GM18858 (cell line): ENCODE measurements at regions not wholly inside any gene's neighbourhood (a gene's known extent, or its start where the extent isn't known, plus 50 kb on each side); places are given as distances from the start of the nearest gene placed in this dataset.
A peak's percentile ranks its signal among the peaks of the same experiment; 100 is the strongest.
"Not testable (repeated sequence)": the region's sequence is repeated elsewhere in the genome, so short reads cannot be mapped to it uniquely, and the experiment has no call there.

Experiments
- ATAC-seq: cut with Tn5 transposase; IDR thresholded peaks from one replicate; pipeline ENCODE4 v1.9.1; 2021; ENCODE audit not compliant: unreplicated experiment

- no peak for ATAC-seq
These were observed 119.4 kb downstream of the CD24 start for GRCh38 chr6:106855117-106855516.

GRCh38 chr6:106849676-106850332 lies 124.7 kb downstream of the CD24 start:
- no peak for ATAC-seq

- no peak for ATAC-seq
These were observed 125.4 kb downstream of the CD24 start for GRCh38 chr6:106849120-106849519.

- peak; percentile 35 for ATAC-seq
These were observed 127.4 kb downstream of the CD24 start for GRCh38 chr6:106847116-106847515.

DNA sequence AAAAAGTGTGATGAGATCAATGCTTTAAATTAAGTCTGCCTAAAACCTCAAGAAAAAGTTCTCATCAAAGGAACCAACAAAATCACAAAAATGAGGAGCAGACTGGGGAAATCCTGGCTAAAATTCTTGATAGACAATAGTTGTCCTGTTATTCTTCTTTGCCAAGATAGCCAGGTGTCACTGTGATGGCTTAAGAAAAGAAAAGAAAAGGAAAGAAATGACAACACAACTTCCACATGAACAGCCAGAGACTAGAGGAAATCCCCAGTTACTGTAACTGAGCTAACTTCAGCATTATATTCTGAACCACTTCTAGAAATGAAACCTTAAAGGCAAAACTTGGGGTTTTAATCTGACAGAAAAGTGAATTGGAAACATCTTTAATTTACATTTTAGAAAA lies 129.6 kb downstream of the CD24 start:
- peak; percentile 71 for ATAC-seq

GRCh38 chr6:106832766-106833510 lies 141.6 kb downstream of the CD24 start:
- ATAC-seq, result no peak

- ATAC-seq, result no peak
These were observed 143.6 kb downstream of the CD24 start for GRCh38 chr6:106830930-106831329.

DNA sequence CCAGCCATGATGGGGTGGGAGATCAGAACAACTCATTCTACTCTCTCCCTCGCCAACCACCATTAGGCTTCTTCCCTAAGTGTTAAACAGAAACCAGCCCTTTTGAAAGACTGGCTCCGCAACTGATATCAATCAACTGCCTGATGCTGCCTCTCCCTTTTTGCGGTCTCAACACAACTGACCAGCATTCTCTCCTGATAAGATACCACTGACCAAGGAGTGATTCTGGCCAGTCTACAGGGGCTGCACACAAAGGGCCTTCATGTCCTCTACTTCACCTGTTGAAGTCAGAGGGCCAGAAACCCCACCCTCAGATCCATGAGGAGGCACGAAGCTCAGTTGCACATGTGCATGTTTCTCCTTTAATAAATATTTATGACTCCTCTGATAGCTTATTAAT lies 145.1 kb downstream of the CD24 start:
- ATAC-seq, result no peak

GRCh38 chr6:106827081-106827480 lies 147.4 kb downstream of the CD24 start:
- no peak for ATAC-seq

GRCh38 chr6:106825156-106825555 lies 149.4 kb downstream of the CD24 start:
- no peak for ATAC-seq

- ATAC-seq, result no peak
These were observed 150.7 kb downstream of the CD24 start for GRCh38 chr6:106823732-106824351.

DNA sequence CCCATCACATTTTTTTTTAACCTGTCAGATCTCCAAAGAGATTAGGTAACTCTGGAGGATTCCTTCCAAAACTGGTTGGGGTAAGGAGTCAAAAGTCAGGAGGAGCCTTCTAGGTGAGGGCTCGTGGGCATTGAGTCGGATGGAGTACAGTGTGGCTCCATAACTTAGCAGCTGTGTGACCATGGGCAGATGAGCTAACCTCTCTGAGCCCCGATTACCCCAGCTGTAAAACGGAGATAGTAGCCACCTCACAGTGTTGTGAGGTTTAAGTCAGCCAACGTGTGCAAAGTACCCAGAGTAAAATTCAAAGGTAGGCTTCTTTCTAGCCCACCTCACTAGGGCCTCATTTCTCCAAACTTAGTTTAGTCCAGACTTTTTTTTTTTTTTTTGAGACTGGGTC lies 151.5 kb downstream of the CD24 start:
- no peak for ATAC-seq

DNA sequence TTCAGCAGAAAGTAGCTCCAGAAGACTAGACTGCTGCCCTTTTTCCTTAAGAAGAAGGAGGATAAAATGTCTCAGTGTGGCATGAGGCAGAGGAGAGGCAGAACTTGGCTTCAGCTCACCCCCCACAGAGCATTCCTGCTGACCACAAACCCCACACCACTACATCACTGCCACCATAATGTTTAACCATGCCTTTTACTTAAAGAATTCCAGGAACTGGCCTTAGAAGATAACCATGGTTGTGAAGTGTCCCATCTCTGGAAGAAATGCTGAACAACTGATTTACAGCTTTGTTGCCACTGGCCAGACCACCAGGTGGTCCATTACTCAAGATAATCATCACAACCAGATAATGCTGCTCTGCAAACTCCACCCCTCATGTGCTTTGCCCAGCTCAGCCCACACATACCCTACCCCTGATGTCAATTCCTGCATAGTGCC lies 154.1 kb downstream of the CD24 start:
- no peak for ATAC-seq

GRCh38 chr6:106811088-106811686 lies 163.3 kb downstream of the CD24 start:
- no peak for ATAC-seq

DNA sequence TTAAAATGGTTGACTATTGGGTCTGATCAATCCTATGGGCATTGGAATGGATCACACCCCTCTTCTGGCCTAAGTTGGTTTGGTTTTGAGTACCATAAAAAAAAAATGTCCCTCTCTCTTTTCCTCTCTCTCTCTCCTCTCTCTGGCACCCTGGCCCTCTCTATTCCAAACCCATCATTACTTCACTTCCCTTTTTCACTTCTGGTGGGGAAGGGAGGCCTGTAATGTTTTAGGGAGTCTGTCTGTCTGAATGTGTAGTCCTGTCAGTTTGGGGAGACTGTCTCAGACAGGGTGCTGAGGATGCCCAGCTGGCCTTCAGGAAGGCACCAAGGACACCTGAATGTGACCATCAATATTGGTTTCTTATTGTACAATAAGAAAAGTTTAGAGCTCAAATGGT lies 165.8 kb downstream of the CD24 start:
- no peak for ATAC-seq

GRCh38 chr6:106807947-106808611 lies 166.4 kb downstream of the CD24 start:
- no peak for ATAC-seq

DNA sequence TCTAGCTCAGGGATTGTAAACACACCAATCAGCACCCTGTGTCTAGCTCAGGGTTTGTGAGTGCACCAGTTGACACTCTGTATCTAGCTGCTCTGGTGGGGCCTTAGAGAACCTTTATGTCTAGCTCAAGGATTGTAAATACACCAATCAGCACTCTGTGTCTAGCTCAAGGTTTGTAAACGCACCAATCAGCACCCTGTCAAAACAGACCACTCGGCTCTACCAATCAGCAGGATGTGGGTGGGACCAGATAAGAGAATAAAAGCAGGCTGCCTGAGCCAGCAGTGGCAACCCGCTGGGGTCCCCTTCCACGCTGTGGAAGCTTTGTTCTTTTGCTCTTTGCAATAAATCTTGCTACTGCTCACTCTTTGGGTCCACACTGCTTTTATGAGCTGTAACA lies 168.3 kb downstream of the CD24 start:
- not testable (repeated sequence) for ATAC-seq

GRCh38 chr6:106805771-106806170 lies 168.8 kb downstream of the CD24 start:
- no peak for ATAC-seq

DNA sequence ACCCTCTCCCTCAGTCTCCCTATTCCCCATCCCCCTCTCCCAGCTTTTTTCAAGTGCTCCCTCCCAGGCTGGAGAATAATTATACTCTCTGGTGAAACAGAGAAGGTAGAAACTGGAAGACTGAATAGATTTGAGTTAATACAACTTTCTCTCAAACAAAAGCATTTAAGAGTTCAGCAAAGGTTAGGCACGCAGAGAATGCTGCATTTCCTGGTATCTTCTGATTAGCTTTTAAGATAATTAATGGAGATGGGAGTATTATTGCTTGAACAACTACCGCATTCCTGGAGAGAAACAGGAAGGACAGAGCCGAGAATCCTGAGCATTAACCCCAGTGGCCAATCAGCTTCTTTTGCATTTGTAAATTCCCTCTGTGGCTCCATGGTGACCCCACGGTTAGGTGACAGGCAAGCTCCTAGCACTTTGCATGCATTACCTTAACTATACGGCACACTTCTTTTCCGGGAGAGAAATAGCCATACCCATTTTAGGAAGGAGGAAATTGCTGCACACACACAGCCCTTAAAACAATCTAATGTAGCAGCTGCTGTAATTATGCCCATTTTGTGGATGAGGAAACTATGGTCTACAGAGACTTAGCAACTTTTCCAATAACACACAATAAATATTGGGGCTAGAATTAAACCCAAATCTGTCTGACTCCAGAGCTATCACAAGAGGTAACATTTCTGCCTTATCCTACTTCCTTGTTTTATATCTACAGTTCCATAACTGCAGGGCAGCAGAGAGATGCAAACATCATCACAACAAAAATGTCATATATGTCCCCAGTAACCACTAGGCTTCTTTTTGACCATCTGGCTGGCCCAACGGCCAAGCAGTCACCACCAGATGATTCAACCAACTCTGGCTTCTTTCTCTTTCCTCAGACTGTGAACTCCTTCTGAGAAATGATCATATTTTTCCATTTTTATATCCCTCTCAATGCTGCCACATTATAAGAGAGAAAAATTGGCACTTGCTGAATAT lies 169.9 kb downstream of the CD24 start:
- no peak for ATAC-seq

DNA sequence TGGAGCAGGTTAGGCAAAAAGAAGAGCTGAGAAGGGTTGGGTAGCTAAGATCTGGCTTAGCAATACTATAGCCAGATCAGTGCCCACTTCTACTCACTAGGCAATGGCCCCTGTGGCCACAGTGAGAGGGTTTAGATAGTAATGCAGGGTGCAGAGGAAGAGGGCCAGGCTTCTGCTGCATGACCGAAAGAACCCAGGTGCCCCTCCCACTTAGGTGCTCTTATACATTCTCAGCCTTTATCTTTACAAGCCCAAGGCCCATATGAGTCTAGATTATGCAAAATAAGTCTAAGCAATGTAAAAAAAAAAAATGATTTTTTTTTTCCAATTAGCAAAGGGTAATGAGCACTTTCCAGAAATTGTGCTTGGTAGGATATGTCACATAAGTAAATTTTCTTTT lies 171.3 kb downstream of the CD24 start:
- no peak for ATAC-seq
